HL-60/S4 treated with phorbol 12-myristate 13-acetate at 8.2 ng/mL for 4 days and 3 days (cell line): ENCODE measurements at regions not wholly inside any gene's neighbourhood (a gene's known extent, or its start where the extent isn't known, plus 50 kb on each side); places are given as distances from the start of the nearest gene placed in this dataset.

ENCODE experiments used
- in situ Hi-C: fragments of 300-500 bp; cut with MboI; formaldehyde crosslinking; loops from 2 replicates; pipeline ENCODE4 v1.15.0; 2022; ENCODE audit warnings: low sequenced_read_pairs

GRCh38 chr21:16605597-16605996, 875.8 kb downstream of the USP25 start:
- in situ Hi-C loops, result no loop called here

- in situ Hi-C loops, result no loop called here
These were observed 876.5 kb downstream of the USP25 start for GRCh38 chr21:16606271-16606670.

GRCh38 chr21:16608209-16608830, 878.5 kb downstream of the USP25 start:
- in situ Hi-C loops, result no loop called here

GRCh38 chr21:16619281-16619680, 889.5 kb downstream of the USP25 start:
- in situ Hi-C loops, result no loop called here

- in situ Hi-C loops, result no loop called here
These were observed 891.1 kb downstream of the USP25 start for GRCh38 chr21:16620786-16621320.

GRCh38 chr21:16624479-16625118, 888.2 kb upstream of the CXADR start:
- in situ Hi-C loops, result no loop called here

GRCh38 chr21:16625491-16625890, 887.4 kb upstream of the CXADR start:
- in situ Hi-C loops, result no loop called here

- in situ Hi-C loops, result no loop called here
These were observed 878.9 kb upstream of the CXADR start for GRCh38 chr21:16633831-16634459.

- in situ Hi-C loops, result no loop called here
These were observed 878.3 kb upstream of the CXADR start for GRCh38 chr21:16634515-16634914.

GRCh38 chr21:16640297-16641027, 872.4 kb upstream of the CXADR start:
- in situ Hi-C loops, result no loop called here

GRCh38 chr21:16642353-16642752, 870.5 kb upstream of the CXADR start:
- in situ Hi-C loops, result no loop called here

- in situ Hi-C loops, result no loop called here
These were observed 868.2 kb upstream of the CXADR start for GRCh38 chr21:16644685-16645084.

- in situ Hi-C loops, result no loop called here
These were observed 862.0 kb upstream of the CXADR start for GRCh38 chr21:16650714-16651366.

GRCh38 chr21:16651956-16652355, 860.9 kb upstream of the CXADR start:
- in situ Hi-C loops, result no loop called here

GRCh38 chr21:16663436-16663835, 849.4 kb upstream of the CXADR start:
- in situ Hi-C loops, result no loop called here

- in situ Hi-C loops, result no loop called here
These were observed 845.4 kb upstream of the CXADR start for GRCh38 chr21:16667395-16667794.

- in situ Hi-C loops, result no loop called here
These were observed 837.9 kb upstream of the CXADR start for GRCh38 chr21:16674949-16675348.

GRCh38 chr21:16676391-16676790, 836.5 kb upstream of the CXADR start:
- in situ Hi-C loops, result no loop called here

GRCh38 chr21:16678429-16679160, 834.2 kb upstream of the CXADR start:
- in situ Hi-C loops, result no loop called here

- in situ Hi-C loops, result no loop called here
These were observed 817.8 kb upstream of the CXADR start for GRCh38 chr21:16695074-16695473.
